B cell (primary cell): ENCODE measurements at regions not wholly inside any gene's neighbourhood (a gene's known extent, or its start where the extent isn't known, plus 50 kb on each side); places are given as distances from the start of the nearest gene placed in this dataset.

ENCODE experiments used
- CTCF ChIP-seq: fragments of 200-600 bp; IDR thresholded peaks from one replicate; pipeline ENCODE4 v1.8.0; 2022; ENCODE audit warnings: antibody characterized with exemption, mild to moderate bottlenecking
- EZH2 ChIP-seq: IDR thresholded peaks from 2 replicates; pipeline ENCODE4 v1.6.1; 2012; ENCODE audit warnings: borderline replicate concordance, low read depth, mild to moderate bottlenecking, moderate library complexity, low read length; ENCODE audit not compliant: insufficient read depth, poor library complexity, severe bottlenecking

- TF ChIP-seq EZH2 (no peak), CTCF (no peak)
Observed at GRCh38 chr20:39268491-39268951, 306.4 kb downstream of the DHX35 start.
